Upper lobe of right lung (tissue), 1 donor: ENCODE measurements at regions not wholly inside any gene's neighbourhood (a gene's known extent, or its start where the extent isn't known, plus 50 kb on each side); places are given as distances from the start of the nearest gene placed in this dataset.

Source experiments
- ATAC-seq: fragments of 200-7000 bp; cut with Tn5 transposase; one replicate; pipeline ENCODE4 v1.9.1; 2020; ENCODE audit warnings: mild to moderate bottlenecking, moderate library complexity
- DNase-seq: peaks from one replicate; pipeline ENCODE4 v3.0.0-alpha.2; 2020
- H3K27ac ChIP-seq: fragments of 200-600 bp; one replicate; pipeline ENCODE4 v1.8.0; 2022
- H3K27me3 ChIP-seq: fragments of 200-600 bp; one replicate; pipeline ENCODE4 v1.8.0; 2022; ENCODE audit warnings: mild to moderate bottlenecking
- H3K36me3 ChIP-seq: fragments of 200-600 bp; one replicate; pipeline ENCODE4 v1.8.0; 2022
- H3K4me1 ChIP-seq: fragments of 200-600 bp; one replicate; pipeline ENCODE4 v1.8.0; 2022
- H3K4me3 ChIP-seq: fragments of 200-600 bp; one replicate; pipeline ENCODE4 v1.8.0; 2022; ENCODE audit warnings: mild to moderate bottlenecking
- H3K9me3 ChIP-seq: fragments of 200-600 bp; one replicate; pipeline ENCODE4 v1.8.0; 2022
- CTCF ChIP-seq: fragments of 200-600 bp; IDR thresholded peaks from one replicate; pipeline ENCODE4 v1.8.0; 2022; ENCODE audit warnings: antibody characterized with exemption
- intact Hi-C: fragments of 100-400 bp; cut with DNase I; formaldehyde crosslinking; loops from one replicate; pipeline ENCODE4 v1.11.0; 2022
- donor health status: DM: no; HTN: yes; CAD: no; lungs with severe emphysema.

DNA sequence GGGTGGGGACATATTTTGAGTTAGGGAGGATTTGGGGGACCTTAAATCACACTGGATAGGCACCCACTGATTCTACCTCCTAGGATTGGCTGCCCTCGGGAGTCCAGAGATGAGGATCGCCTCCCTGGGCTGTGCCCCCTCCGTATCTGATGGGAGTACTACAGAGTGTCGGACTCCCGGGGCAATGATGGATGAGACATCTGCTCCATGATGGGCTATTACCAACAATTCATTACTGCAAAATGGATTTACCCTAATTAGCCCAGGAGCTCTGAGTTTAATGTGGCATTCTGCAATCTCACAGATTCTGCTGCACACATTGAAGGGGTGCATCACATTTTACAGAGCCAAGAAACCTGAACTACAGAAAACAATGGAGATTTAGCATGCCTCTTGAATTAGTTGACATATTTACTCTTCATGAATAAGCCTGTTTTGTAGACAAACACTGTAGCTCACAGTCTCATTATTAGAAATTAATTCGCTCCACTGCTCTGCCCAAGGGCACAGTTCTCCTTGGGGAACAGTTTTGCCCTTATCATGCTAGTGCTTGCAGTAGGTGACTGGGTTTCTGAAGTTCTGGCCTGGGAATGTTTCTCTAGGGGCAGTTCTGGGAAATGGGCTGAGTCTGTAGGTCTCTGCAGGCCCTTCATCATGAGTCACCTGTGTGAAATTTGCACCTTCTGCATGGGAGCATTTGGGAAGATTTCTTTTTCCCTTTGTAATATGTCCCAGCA is 217.1 kb upstream of the PLET1 start:
- Histone ChIP-seq H3K27me3 (no peaks in the 10 kb centered on the region), H3K36me3 (no peaks in the 10 kb centered on the region), H3K4me3 (no peak overlapping the region), H3K4me1 (no peaks in the 10 kb centered on the region), H3K9me3 (no peaks in the 10 kb centered on the region), H3K27ac (no peak overlapping the region)
- intact Hi-C loops: no loop called here
- ATAC-seq (no peak), DNase-seq (no peak)
- TF ChIP-seq CTCF: no peak

DNA sequence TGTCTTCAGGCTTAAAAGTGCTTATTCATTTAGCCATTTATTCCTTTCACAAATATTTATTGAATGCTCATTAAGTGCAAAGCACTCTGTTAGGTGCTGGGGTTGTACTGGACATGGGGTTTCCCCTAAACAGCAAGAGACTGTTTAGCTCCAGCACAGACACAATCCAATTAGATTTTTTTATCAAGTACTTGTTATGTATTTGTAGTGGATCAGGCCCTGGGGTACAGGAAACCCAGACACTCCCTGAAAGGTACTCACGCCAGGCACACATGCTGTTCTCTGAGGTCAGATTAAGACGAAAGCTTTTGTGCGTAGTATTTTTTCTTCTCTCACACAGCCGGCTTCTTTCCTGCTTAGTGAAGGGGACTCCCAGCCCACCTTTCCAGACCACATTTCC is 218.1 kb upstream of the PLET1 start:
- DNase-seq (no peak), ATAC-seq (peak; percentile 76)
- H3K27ac ChIP-seq: no peak overlapping the region
- H3K4me3 ChIP-seq: no peak overlapping the region
- intact Hi-C loops: no loop called here
- H3K9me3 ChIP-seq: no peaks in the 10 kb centered on the region
- no peaks in the 10 kb centered on the region for H3K27me3 ChIP-seq
- H3K36me3 ChIP-seq: no peaks in the 10 kb centered on the region
- TF ChIP-seq CTCF: no peak
- no peaks in the 10 kb centered on the region for H3K4me1 ChIP-seq

DNA sequence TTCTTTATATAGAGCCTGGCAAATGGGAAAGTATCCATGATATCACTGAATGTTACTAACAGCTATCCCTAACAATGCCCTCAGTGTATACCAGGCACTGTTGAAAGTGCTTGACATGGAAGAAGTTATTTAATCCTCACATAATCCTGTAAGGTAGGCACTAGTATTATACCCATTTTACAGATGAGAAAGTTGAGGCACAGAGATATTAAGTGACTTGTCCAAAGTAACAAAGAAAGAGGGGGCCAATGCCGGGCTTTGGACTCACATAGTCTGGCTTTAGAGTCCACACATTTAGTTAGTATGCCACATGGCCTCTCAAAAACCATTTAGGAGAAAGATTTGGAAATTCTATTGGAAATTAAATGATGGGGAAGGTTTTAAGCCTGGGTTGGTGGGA is 220.8 kb upstream of the PLET1 start:
- ATAC-seq: no peak
- H3K9me3 ChIP-seq: no peaks in the 10 kb centered on the region
- no peaks in the 10 kb centered on the region for H3K36me3 ChIP-seq
- intact Hi-C loops: no loop called here
- H3K4me1 ChIP-seq: no peaks in the 10 kb centered on the region
- no peak overlapping the region for H3K4me3 ChIP-seq
- H3K27me3 ChIP-seq: no peaks in the 10 kb centered on the region
- no peak for TF ChIP-seq CTCF
- no peak for DNase-seq
- H3K27ac ChIP-seq: no peak overlapping the region

DNA sequence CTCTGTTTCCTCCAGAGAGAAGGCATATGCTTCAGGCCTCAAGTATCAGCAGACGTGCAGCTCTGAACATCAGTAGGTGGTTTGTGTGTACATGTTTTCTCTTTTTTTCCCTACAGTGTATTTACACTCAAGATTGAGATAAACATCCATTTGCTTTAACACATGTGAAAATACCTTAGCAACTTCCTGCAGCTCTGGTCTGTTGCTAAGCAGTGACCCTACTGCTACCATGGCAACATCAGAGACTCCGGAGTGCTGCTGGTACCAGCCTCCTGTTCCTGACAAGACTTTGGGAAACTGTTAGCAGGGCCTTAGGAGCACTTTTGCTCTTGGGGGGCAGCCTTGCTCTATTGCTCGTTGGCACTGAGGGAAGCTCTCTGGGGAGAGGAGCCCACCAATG is 221.2 kb upstream of the PLET1 start:
- Histone ChIP-seq H3K4me3 (no peak overlapping the region), H3K9me3 (no peaks in the 10 kb centered on the region), H3K4me1 (no peaks in the 10 kb centered on the region), H3K27me3 (no peaks in the 10 kb centered on the region), H3K36me3 (no peaks in the 10 kb centered on the region), H3K27ac (no peak overlapping the region)
- ATAC-seq: no peak
- intact Hi-C loops: no loop called here
- no peak for TF ChIP-seq CTCF
- DNase-seq: no peak

DNA sequence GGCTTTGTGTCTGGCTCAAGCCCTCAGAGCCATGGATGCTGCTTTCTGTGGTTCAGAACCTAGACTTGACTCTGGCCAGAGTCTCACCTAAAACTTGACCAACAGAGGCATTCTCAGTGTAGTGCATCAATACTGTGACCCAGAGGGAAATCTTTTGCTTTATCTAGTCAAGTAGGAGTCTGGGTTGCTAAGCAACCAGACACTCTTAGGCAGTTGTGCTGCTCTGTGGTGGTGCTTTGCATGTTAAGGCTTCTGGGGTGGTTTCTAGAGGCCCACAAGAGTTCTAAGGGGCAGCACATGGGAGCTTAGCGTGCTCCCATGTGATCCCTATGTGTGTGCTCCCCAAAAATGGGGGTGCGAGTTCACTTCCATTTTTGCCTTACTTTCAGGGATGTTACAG is 224.6 kb upstream of the PLET1 start:
- intact Hi-C loops: no loop called here
- no peak for TF ChIP-seq CTCF

GRCh38 chr11:112497826-112498225 is 237.2 kb upstream of the PLET1 start:
- Histone ChIP-seq H3K4me3 (no peak overlapping the region), H3K27me3 (no peaks in the 10 kb centered on the region), H3K4me1 (no peaks in the 10 kb centered on the region), H3K27ac (no peak overlapping the region), H3K36me3 (no peaks in the 10 kb centered on the region), H3K9me3 (no peaks in the 10 kb centered on the region)
- intact Hi-C loops: no loop called here
- ATAC-seq: no peak
- DNase-seq: no peak
- no peak for TF ChIP-seq CTCF

More for the DNA sequence above, 224.6 kb upstream of the PLET1 start:
- ATAC-seq: no peak
- Histone ChIP-seq H3K4me1 (no peaks in the 10 kb centered on the region), H3K36me3 (no peaks in the 10 kb centered on the region), H3K27me3 (no peaks in the 10 kb centered on the region), H3K4me3 (no peak overlapping the region), H3K9me3 (no peaks in the 10 kb centered on the region), H3K27ac (no peak overlapping the region)
- no peak for DNase-seq
